HG03064 (cell line): ENCODE measurements at regions not wholly inside any gene's neighbourhood (a gene's known extent, or its start where the extent isn't known, plus 50 kb on each side); places are given as distances from the start of the nearest gene placed in this dataset.

Experiments
- ATAC-seq: cut with Tn5 transposase; IDR thresholded peaks from one replicate; pipeline ENCODE4 v1.9.1; 2021; ENCODE audit warnings: low read depth; ENCODE audit not compliant: unreplicated experiment

DNA sequence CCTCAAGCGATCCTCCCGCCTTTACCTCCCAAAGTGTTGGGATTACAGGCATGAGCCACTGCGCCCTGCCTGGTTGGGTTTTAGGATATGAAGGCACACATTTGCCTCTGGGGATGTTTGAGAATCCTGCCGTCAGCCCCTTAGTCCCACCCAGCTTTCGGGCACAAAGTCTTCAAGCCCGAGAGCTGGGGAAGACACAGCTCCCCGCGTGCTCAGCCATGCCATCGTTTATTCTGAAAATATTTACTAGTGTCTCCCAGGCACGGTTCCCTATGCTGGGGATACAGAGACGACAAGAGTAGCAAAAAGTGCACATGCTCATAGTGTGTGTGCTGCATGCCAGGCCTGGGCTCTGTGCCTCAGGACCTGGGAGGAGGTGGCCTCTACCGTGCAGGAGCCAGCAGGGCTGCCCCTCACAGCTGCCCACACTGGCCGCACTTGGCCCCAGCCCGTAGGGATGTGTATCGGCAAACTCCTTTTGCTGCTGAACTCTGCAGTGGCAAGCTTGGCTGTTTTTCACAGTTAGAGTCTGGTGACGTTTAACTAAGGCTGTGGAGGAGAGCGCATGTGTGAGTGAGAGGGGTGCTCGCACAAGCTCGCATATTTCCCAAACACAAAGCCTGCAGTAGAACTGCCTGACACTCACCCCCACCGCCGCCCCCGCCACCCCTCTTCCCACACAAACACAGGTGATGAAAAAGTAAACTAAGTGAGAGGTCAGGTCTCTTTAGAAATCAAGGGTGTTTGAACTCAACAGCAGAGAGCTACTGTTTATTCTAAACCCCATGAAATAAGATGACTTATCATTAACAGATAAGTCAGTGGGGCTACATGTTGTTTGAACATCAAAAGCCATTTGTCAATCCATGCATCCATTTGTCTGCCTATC is 266.4 kb downstream of the MRTFB start:
- no peak for ATAC-seq

DNA sequence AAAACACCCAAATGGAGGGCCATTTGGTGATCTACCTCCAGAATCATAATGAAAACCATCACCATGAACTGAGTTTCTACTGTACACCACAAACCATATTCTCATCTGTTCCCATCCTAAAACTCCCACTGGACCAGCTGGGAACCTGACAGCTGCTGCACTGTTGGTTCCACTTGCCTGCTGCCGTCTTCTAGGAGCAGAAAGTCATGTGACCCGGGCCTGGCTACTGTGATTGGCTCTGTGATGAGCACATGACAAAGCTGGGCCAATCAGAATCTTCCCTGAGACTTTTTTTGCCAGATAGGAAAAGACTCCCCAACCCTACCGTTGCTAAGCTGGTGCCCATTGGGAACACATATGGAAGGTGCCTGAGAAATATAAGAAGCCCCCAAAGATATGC is 264.2 kb downstream of the MRTFB start:
- ATAC-seq, result no peak

DNA sequence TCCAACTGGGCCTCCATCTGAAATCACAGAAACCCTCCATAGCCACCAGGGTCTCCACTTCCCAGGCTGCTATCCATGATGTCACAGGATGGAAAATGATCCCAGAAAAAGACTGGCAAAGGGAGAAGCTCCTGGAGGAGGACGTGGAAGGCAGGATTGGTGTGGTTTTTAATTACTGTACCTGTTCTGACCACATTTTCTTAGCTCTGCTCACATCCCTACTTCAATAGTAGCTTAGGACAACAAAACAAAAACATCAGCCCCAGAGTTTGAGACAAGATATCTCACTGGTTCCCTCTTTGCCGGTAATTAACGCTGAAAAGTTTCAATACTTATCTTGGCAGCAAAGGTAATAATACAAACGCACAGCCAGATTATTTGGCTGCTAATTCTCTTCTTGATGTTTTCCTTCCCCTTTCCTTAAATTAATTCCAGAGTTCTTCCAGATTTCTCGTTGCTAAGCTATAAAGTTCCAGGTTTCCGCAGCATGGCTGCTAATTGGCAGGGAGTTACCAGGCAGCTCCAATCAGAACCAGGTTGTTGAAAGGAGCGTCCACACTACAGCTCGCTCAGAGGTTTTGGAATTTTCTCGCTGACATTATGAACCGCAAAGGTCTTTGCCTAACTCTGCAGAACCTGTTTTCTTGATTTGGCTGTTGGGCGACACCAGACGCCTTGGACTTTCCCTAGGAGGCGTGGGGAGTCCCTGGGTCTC is 263.4 kb downstream of the MRTFB start:
- ATAC-seq, result no peak

DNA sequence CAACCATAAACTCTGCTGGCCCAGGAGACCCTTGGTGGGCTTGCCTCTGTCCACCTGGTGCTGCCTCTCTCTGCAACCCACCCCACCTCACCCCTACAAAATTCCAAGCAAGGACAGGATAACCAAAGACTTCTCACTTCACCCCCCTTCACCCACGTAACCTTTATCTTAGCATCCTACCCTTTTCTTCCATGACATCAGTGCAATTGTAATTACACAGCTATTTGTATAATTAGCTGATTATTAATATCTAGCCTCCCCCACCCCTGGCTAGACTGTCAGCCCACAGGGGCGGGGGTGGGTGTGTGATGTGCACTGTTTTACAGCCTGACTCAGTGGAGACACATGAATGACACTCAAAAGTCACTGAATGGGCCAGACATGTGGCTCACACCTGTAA is 262.2 kb downstream of the MRTFB start:
- ATAC-seq, result no peak

DNA sequence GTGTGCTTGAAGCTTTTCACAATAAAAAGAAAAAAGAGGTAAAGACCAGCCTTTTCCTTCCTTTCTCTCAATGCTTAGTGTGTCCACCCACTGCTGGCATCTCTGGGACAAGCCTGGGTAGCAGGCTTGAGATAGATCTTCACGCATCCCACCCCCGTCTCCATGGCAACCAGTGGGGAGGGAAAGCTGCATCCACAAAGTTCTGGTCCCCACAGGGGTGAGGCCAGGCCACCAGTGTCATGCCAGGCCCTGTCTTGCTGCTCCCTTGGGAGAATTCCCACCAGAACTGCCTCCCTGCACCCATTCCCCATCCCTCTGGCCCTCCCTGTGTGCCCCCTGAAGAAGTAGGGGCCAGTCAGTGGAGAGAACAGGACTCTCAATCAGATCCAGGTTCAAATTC is 259.9 kb downstream of the MRTFB start:
- no peak for ATAC-seq

DNA sequence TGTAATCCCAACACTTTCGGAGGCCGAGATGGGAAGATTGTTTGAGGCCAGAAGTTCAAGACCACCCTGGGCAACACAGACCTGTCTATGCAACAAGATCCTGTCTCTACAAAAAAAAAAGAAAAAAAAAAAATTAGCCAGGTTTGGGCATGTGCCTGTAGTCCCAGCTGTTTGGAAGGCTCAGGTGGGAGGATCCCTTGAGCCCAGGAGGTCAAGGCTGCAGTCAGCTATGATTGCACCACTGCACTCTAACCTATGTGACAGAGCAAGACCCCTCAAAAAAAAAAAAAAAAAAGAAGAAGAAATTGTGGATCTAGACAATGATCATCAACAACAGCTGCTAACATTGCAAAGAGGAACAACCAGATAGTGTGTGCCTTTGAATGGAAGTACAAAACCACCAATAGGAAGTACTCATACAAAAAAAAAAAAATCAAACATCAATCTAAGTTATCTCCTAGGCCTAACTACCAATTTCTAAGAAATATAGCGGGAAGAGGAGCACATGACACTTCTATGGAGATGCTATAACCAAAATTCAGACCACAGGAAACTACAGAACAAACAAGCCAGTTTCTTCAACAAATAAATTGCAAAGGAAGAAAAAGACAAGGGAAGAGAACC is 258.7 kb downstream of the MRTFB start:
- ATAC-seq, result no peak

DNA sequence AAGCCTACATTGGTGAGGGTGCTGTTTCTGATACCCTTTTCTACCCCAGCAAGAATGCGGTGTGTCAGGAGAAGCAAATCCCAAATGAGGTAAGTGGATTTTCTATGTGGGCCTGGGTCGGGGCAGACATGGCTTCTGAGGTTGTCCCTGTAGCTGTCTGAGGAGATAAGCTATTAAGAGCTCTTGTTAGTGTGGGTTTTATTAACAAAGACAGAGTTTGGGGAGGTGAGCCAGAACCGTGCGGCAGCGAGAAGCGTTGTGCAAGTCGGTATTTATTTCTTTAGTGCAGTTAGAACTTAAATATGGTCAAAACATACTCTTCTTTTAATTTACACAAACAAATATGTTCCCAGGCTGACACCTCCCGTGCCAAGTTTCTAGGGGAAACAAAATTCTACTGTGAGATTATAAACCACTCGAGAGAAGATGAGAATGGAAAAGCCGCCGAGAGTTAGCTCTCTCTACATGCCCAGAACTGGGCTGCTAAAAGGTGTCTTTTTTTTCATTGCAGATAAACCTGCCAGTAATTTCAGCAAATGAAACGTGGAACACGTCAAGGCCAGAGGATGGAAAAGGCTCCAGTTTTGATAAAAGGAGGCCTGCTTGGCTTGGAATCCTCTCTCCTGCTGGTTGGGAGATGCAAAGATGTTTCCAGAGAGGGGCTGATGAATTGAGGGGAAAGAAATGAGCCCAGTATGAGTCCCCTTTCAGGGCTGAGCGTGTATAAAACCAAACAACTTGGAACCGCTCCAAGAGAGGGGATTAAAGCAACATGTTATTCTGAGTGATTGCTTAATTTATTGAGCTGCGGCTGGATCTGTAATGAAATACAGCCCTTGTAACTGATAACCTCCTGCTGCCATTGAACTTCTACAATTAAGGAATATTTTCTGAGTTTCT is 254.6 kb downstream of the MRTFB start:
- ATAC-seq, result no peak

DNA sequence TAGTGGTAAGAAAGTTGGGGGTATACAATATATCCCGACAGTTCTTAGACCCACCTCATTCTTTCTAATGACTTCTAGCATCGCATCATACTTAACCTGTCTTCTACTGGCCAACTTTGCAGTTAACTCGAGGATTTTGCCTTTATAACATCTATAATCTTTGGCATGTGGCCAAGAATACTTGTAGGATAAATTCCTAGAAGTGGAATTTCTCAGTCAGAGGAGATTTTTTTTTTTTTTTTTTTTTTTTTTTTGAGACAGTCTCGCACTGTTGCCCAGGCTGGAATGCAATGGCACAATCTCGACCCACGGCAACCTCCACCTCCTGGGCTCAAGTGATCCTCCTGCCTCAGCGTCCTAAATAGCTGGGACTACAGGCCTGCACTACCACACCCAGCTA is 253.5 kb downstream of the MRTFB start:
- no peak for ATAC-seq

DNA sequence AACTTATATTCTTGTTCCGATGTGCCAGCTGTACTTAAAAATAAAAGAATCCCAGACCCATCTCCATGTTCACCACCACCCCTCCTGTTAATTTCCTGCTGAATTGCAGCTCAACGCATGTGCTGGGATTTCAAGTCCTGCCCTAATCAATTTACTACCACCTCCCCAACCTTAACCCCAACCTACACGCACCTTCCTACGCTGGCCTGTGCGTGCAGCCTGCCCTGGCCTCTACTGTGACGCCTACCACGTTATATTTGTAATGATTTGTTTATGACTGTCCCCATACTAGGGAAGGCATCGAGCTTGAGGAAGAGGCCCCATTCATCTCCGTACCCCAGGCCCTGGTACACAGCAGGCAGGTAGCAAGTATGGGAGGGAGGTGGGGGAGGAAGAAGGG is 251.1 kb downstream of the MRTFB start:
- no peak for ATAC-seq

DNA sequence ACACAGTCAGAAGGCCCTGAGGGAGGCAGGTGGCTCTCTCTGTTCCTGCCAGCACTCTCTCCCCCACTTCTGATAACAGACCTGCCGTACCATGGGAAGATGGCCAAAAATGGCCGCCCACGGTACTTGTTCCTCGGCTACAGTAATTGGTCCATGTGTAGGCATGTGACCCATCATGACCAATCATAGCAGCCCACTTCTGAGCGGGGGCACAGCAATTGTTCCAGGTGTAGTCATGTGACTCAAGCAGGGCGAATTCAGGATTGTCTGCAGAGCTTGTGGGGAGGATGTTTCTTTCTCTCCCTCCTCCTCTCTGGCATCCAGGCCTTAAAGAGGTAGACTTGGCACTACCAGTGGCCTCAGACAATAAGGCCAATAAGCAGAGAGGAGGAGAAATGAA is 250.4 kb downstream of the MRTFB start:
- ATAC-seq, result no peak

DNA sequence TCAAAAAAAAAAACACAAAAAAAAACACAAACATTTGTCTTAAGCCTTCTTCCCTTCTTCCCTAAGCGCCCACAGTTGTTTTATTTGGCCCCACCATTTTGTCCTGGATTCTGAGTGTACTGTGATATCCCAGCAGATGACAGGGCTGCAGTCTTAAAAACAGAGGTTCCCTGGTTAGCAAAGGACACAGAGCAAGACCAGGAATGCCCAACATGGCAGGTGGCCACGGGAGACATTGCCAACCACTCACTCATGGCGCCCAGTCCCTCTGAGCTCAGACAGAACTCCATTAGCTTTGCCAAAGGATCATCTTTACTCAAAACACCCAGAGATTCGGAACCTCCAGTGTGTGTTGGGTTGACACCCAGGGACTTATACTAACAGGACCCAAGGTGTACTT is 249.3 kb downstream of the MRTFB start:
- ATAC-seq, result no peak
